Loucy (cell line): ENCODE measurements at regions not wholly inside any gene's neighbourhood (a gene's known extent, or its start where the extent isn't known, plus 50 kb on each side); places are given as distances from the start of the nearest gene placed in this dataset.
A peak's percentile ranks its signal among the peaks of the same experiment; 100 is the strongest.

ENCODE experiments used
- H2AFZ ChIP-seq: fragments of 200-600 bp; sonication (generic); 2 replicates; pipeline ENCODE4 v1.6.0; 2016; ENCODE audit warnings: antibody characterized with exemption, mild to moderate bottlenecking, low read length, moderate library complexity
- H3F3A ChIP-seq: fragments of 200-600 bp; 2 replicates; pipeline ENCODE4 v1.6.0; 2016; ENCODE audit warnings: antibody characterized with exemption, low read depth, mild to moderate bottlenecking
- H3K27me3 ChIP-seq: fragments of 200-600 bp; sonication (generic); 2 replicates; pipeline ENCODE4 v1.6.1; 2014; ENCODE audit warnings: low read length, mild to moderate bottlenecking; ENCODE audit not compliant: insufficient read depth, poor library complexity, severe bottlenecking
- H3K36me3 ChIP-seq: fragments of 200-600 bp; sonication (generic); 2 replicates; pipeline ENCODE4 v1.6.1; 2016; ENCODE audit warnings: low read length; ENCODE audit not compliant: insufficient read depth
- H3K4me1 ChIP-seq: fragments of 200-600 bp; sonication (generic); 2 replicates; pipeline ENCODE4 v1.5.1; 2014; ENCODE audit warnings: low read length, mild to moderate bottlenecking; ENCODE audit not compliant: insufficient read depth, poor library complexity, severe bottlenecking
- H3K4me2 ChIP-seq: fragments of 200-600 bp; sonication (generic); 2 replicates; pipeline ENCODE4 v1.6.0; 2014; ENCODE audit warnings: antibody characterized with exemption, low read length, low read depth, mild to moderate bottlenecking; ENCODE audit not compliant: poor library complexity, severe bottlenecking
- H3K4me3 ChIP-seq: fragments of 200-600 bp; sonication (generic); 2 replicates; pipeline ENCODE4 v1.5.1; 2014; ENCODE audit warnings: low read length, mild to moderate bottlenecking, mixed read lengths; ENCODE audit not compliant: poor library complexity, severe bottlenecking
- H3K79me2 ChIP-seq: fragments of 200-600 bp; sonication (generic); 2 replicates; pipeline ENCODE4 v1.6.1; 2014; ENCODE audit warnings: low read length; ENCODE audit not compliant: insufficient read depth
- H3K9ac ChIP-seq: fragments of 200-600 bp; sonication (generic); 2 replicates; pipeline ENCODE4 v1.6.0; 2014; ENCODE audit warnings: mild to moderate bottlenecking, low read depth, low read length, moderate library complexity; ENCODE audit not compliant: poor library complexity, severe bottlenecking
- H3K9me2 ChIP-seq: fragments of 200-600 bp; sonication (generic); replicated peaks from 2 replicates; pipeline ENCODE4 v1.6.1; 2016; ENCODE audit warnings: low read depth, low read length, mixed read lengths
- H3K9me3 ChIP-seq: fragments of 200-600 bp; sonication (generic); 2 replicates; pipeline ENCODE4 v1.6.1; 2014; ENCODE audit warnings: mild to moderate bottlenecking, antibody characterized with exemption, low read length, low read depth; ENCODE audit not compliant: insufficient read depth
- H4K20me1 ChIP-seq: fragments of 200-600 bp; sonication (generic); 2 replicates; pipeline ENCODE4 v1.6.0; 2014; ENCODE audit warnings: antibody characterized with exemption, low read length, mild to moderate bottlenecking; ENCODE audit not compliant: insufficient read depth, poor library complexity, severe bottlenecking
- CTCF ChIP-seq: fragments of 200-600 bp; sonication (generic); conservative IDR thresholded peaks from 2 replicates; pipeline ENCODE4 v1.5.1; 2014; ENCODE audit warnings: mild to moderate bottlenecking, antibody characterized with exemption, low read length
- EZH2phosphoT487 ChIP-seq: fragments of 200-600 bp; IDR thresholded peaks from 2 replicates; pipeline ENCODE4 v1.6.1; 2018; ENCODE audit warnings: antibody characterized with exemption, mild to moderate bottlenecking, moderate library complexity, borderline replicate concordance

- TF ChIP-seq CTCF (no peak), EZH2phosphoT487 (no peak)
- Histone ChIP-seq H3K9me3 (no peaks in the 10 kb centered on the region), H3K4me1 (no peaks in the 10 kb centered on the region), H3K27me3 (no peaks in the 10 kb centered on the region), H3K4me3 (no peak overlapping the region), H3K9ac (no peak overlapping the region), H3F3A (no peaks in the 10 kb centered on the region), H4K20me1 (no peaks in the 10 kb centered on the region), H3K9me2 (no peaks in the 10 kb centered on the region), H3K4me2 (no peak overlapping the region), H2AFZ (peak overlapping the region; percentile 57; the same call in 1 of the 2 replicates), H3K79me2 (no peaks in the 10 kb centered on the region), H3K36me3 (no peaks in the 10 kb centered on the region)
Measured at GRCh38 chr17:15143524-15143923, 121.6 kb downstream of the PMP22 start.

GRCh38 chr17:15134363-15134762 is 130.8 kb downstream of the PMP22 start:
- no peaks in the 10 kb centered on the region for H3K79me2 ChIP-seq
- no peaks in the 10 kb centered on the region for H3K9me2 ChIP-seq
- H3K4me2 ChIP-seq, result no peak overlapping the region
- H3K27me3 ChIP-seq, result no peaks in the 10 kb centered on the region
- H4K20me1 ChIP-seq, result no peaks in the 10 kb centered on the region
- TF ChIP-seq EZH2phosphoT487 (no peak), CTCF (no peak)
- H3F3A ChIP-seq, result no peaks in the 10 kb centered on the region
- no peaks in the 10 kb centered on the region for H3K36me3 ChIP-seq
- H3K9me3 ChIP-seq, result no peaks in the 10 kb centered on the region; the same call in 1 of the 2 replicates
- H3K4me3 ChIP-seq, result no peak overlapping the region
- H2AFZ ChIP-seq, result no peak overlapping the region
- no peak overlapping the region for H3K9ac ChIP-seq
- H3K4me1 ChIP-seq, result no peaks in the 10 kb centered on the region

- H2AFZ ChIP-seq, result no peak overlapping the region
- no peaks in the 10 kb centered on the region for H3K4me1 ChIP-seq
- H3K4me2 ChIP-seq, result no peak overlapping the region
- no peaks in the 10 kb centered on the region for H3F3A ChIP-seq
- no peak for TF ChIP-seq EZH2phosphoT487
- no peak for TF ChIP-seq CTCF
- no peaks in the 10 kb centered on the region for H3K36me3 ChIP-seq
- no peaks in the 10 kb centered on the region for H4K20me1 ChIP-seq
- no peaks in the 10 kb centered on the region for H3K27me3 ChIP-seq
- no peaks in the 10 kb centered on the region; the same call in 1 of the 2 replicates for H3K9me3 ChIP-seq
- H3K9ac ChIP-seq, result no peak overlapping the region
- H3K9me2 ChIP-seq, result no peaks in the 10 kb centered on the region
- no peaks in the 10 kb centered on the region for H3K79me2 ChIP-seq
- H3K4me3 ChIP-seq, result no peak overlapping the region
Measured at GRCh38 chr17:15133826-15134225, 131.3 kb downstream of the PMP22 start.
